ENCODE measurements at regions not wholly inside any gene's neighbourhood (a gene's known extent, or its start where the extent isn't known, plus 50 kb on each side); places are given as distances from the start of the nearest gene placed in this dataset.

- H3K36me3 ChIP-seq = no peaks in the 10 kb centered on the region
- no peak overlapping the region for H3K27ac ChIP-seq
- no peak overlapping the region for H3K4me3 ChIP-seq
- no peak for TF ChIP-seq CTCF (IDR thresholded peaks at IDR 0.05)
- no peak for TF ChIP-seq POLR2A (IDR thresholded peaks at IDR 0.05)
- intact Hi-C loops (cut with DNase I) = no loop called here
- 87 to 91% methylated on average over 5 of the region's 5 CpGs for WGBS, 2 donors
- no peak for DNase-seq
- H3K4me1 ChIP-seq = peaks cover 2 to 24% (median 4%) of the 10 kb centered on the region in 3 donors
- H3K27me3 ChIP-seq = no peaks in the 10 kb centered on the region
- no peaks in the 10 kb centered on the region for H3K9me3 ChIP-seq
Observed at GRCh38 chr3:177783767-177784166, 586.5 kb upstream of the TBL1XR1 start.

GRCh38 chr3:177787279-177788041, 590.2 kb upstream of the TBL1XR1 start:
- H3K9me3 ChIP-seq = no peaks in the 10 kb centered on the region
- H3K27ac ChIP-seq = no peak overlapping the region
- H3K4me3 ChIP-seq = no peak overlapping the region
- no peak for DNase-seq
- 74 to 76% methylated on average over 5 of the region's 5 CpGs for WGBS, 2 donors
- intact Hi-C loops (cut with DNase I) = no loop called here
- TF ChIP-seq CTCF (IDR thresholded peaks at IDR 0.05) (no peak), POLR2A (IDR thresholded peaks at IDR 0.05) (no peak)
- peaks cover 0 to 1% (median 0%) of the 10 kb centered on the region in 3 donors for H3K4me1 ChIP-seq
- H3K36me3 ChIP-seq = no peaks in the 10 kb centered on the region
- H3K27me3 ChIP-seq = no peaks in the 10 kb centered on the region

- 88 to 100% methylated on average over 2 of the region's 2 CpGs for WGBS, 2 donors
- Histone ChIP-seq H3K27me3 (no peaks in the 10 kb centered on the region), H3K36me3 (no peaks in the 10 kb centered on the region), H3K4me3 (no peak overlapping the region), H3K4me1 (no peaks in the 10 kb centered on the region), H3K27ac (no peak overlapping the region), H3K9me3 (no peaks in the 10 kb centered on the region)
- DNase-seq = no peak
- TF ChIP-seq POLR2A (IDR thresholded peaks at IDR 0.05) (no peak), CTCF (IDR thresholded peaks at IDR 0.05) (no peak)
- intact Hi-C loops (cut with DNase I) = no loop called here
Observed at GRCh38 chr3:177789500-177789899, 592.2 kb upstream of the TBL1XR1 start.

GRCh38 chr3:177792311-177793030, 595.2 kb upstream of the TBL1XR1 start:
- TF ChIP-seq CTCF (IDR thresholded peaks at IDR 0.05) = no peak
- Histone ChIP-seq H3K4me3 (no peak overlapping the region), H3K36me3 (no peaks in the 10 kb centered on the region), H3K27ac (no peak overlapping the region), H3K9me3 (no peaks in the 10 kb centered on the region), H3K27me3 (no peaks in the 10 kb centered on the region), H3K4me1 (no peaks in the 10 kb centered on the region)
- 84 to 90% methylated on average over 6 of the region's 6 CpGs for WGBS, 2 donors
- intact Hi-C loops (cut with DNase I) = no loop called here
- DNase-seq = no peak

- Histone ChIP-seq H3K27ac (no peak overlapping the region), H3K9me3 (no peaks in the 10 kb centered on the region), H3K4me1 (no peaks in the 10 kb centered on the region), H3K27me3 (no peaks in the 10 kb centered on the region), H3K36me3 (no peaks in the 10 kb centered on the region), H3K4me3 (no peak overlapping the region)
- TF ChIP-seq POLR2A (IDR thresholded peaks at IDR 0.05) (no peak), CTCF (IDR thresholded peaks at IDR 0.05) (no peak)
- WGBS, 2 donors = 37 to 89% methylated on average over 3 of the region's 3 CpGs
- DNase-seq = no peak
- intact Hi-C loops (cut with DNase I) = no loop called here
Observed at GRCh38 chr3:177793451-177793850, 596.2 kb upstream of the TBL1XR1 start.
